HG03565 (cell line): ENCODE measurements at regions not wholly inside any gene's neighbourhood (a gene's known extent, or its start where the extent isn't known, plus 50 kb on each side); places are given as distances from the start of the nearest gene placed in this dataset.
"Not testable (repeated sequence)": the region's sequence is repeated elsewhere in the genome, so short reads cannot be mapped to it uniquely, and the experiment has no call there.

Experiments
- ATAC-seq: cut with Tn5 transposase; IDR thresholded peaks from one replicate; pipeline ENCODE4 v1.9.1; 2021; ENCODE audit warnings: mild to moderate bottlenecking, moderate library complexity; ENCODE audit not compliant: unreplicated experiment

DNA sequence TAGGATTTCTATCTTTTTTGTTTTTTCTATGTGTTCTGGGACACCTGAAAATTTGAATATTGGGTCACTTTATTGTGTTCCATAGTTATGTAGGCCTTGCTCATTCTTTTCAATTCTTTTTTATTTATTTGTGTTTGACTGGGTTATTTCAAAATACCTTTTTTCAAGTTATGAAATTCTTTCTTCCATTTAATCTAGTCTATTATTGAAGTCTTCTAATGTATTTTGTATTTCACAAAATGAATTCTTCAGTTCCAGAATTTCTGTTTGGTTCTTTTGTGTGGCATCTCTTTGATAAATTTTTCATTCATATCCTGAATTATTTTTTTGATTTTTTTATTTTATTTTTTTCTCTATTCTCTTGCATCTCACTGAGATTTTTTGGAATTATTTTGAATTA, 628.8 kb downstream of the NR2F1-AS1 start:
- no peak for ATAC-seq

GRCh38 chr5:92951746-92952145, 629.3 kb downstream of the NR2F1-AS1 start:
- no peak for ATAC-seq

GRCh38 chr5:92946546-92946945, 634.5 kb downstream of the NR2F1-AS1 start:
- ATAC-seq: no peak

- ATAC-seq: no peak
These were observed 635.4 kb downstream of the NR2F1-AS1 start for GRCh38 chr5:92945605-92946097.

DNA sequence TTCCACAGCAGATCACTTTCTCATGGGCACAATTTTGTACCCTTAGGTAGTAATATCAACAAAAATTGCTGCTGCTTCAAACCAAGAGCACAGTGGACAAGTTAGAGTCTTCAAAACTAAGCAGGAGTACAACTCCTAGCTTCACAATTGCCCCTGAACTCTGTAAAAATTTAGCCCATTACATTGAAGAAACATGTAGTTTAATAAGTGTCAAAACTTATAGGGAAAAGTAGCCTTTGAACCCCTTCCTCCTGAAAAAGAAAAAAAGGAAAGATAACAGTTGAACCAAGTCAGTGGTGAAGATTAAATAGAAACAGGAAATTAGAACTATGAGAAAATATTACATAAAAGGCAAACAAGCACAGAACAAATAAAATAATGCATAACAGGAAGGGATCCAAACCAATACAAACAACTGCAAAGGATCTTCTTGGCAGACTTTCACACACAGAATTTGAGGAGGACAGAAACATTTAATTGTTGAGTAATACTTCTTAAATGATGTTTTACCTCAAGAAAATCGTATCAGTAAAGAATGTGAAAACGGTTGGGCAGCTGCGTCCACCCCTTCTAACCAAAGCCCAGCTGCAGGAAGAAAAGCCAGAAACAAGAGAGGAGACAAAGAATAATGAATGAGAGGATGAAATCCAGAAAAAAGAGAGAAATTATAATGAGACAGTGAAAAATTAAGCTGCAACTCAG, 636.0 kb downstream of the NR2F1-AS1 start:
- no peak for ATAC-seq

GRCh38 chr5:92944337-92944736, 636.7 kb downstream of the NR2F1-AS1 start:
- ATAC-seq: no peak

DNA sequence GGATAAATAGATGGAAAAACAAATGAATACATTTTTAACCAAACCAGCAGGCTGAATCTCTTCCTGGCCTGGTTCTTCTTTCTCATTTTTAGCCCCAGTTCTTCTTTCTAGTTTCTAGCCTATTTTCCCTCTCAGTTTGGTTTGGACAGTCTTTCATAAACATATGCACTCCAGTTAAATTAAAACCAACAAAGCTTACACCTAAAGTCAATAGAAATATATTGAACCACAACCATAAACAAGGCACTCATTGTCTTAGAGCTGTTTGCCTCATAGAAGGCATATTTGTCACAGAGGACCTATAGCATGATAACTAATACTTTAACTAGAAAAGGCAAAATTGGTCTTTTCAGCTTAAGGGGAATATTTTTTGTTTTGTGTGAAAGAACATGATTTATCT, 638.3 kb downstream of the NR2F1-AS1 start:
- ATAC-seq: no peak

GRCh38 chr5:92941806-92942205, 639.2 kb downstream of the NR2F1-AS1 start:
- no peak for ATAC-seq

DNA sequence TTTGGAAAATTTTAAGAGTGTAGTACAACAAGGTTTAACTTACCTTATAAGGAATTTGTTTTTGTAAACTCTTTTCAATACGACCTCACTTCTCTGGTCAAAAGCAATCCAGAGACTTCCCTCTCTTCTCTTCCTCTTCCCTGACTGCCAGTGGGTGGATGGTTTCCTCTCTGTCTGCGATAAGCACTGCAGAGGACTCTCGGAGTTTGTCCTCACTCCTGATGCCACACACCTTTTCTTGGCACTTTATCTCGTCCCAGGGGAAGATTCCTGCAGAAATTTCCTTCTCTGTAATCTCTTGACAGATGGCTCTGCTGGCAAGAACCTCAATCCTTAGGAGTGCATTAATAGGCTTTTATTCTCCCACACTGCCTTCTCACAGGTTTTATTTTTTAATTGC, 641.6 kb downstream of the NR2F1-AS1 start:
- ATAC-seq: no peak

DNA sequence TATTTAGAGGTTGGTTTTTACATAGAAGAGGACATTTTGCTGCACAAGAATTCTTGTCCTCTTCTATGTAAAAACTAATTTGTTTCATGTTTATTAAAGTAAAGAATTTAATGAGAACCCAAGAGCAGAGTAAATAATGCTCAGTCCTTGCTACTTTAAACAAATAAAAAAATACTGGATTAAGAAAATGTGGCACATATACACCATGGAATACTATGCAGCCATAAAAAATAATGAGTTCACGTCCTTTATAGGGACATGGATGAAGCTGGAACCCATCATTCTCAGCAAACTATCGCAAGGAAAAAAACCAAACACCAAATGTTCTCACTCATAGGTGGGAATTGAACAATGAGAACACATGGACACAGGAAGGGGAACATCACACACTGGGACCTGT, 643.6 kb downstream of the NR2F1-AS1 start:
- not testable (repeated sequence) for ATAC-seq

DNA sequence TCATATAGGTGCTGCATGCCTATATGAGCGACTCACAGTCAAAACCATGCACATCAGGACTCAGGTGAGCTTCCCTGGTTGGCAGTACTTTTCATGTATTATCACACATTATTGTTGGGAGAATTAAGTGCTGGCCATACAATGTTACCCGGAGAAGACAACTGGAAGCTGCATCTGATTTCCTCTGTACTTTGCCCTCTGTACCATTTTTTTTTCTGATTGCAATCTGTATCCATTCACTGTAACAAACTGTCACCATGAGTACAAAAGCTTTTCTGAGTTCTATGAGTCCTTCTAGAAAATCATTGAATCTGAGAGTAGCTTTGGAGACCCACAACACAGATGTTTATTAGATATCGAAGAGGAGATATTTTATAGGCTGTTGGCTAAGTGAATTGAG, 651.0 kb downstream of the NR2F1-AS1 start:
- ATAC-seq: no peak

DNA sequence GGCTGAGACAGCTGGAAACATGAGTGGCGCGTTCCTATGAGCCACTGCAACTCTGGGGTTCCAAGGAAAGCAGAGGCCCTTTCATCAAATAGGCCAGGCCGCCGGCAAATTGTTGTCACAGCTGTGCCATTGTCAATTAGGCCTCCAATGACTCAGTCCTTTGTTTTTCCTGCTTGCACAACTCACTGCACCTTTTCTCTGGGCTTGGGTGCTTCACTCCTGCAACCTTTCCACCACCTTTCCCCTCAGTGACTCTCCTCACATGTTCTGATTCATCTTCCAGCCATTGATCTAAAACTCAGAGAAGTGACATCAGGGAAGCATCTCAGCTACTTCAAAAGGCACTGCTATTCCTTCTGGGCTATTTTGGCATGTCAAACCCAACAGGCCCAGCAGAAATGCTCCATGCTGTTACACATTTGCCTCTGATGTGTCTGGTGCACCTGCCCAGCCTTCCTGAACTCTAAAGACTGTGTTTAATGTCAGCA, 653.7 kb downstream of the NR2F1-AS1 start:
- no peak for ATAC-seq

GRCh38 chr5:92923885-92924284, 657.1 kb downstream of the NR2F1-AS1 start:
- no peak for ATAC-seq

GRCh38 chr5:92922231-92922967, 658.6 kb downstream of the NR2F1-AS1 start:
- no peak for ATAC-seq

DNA sequence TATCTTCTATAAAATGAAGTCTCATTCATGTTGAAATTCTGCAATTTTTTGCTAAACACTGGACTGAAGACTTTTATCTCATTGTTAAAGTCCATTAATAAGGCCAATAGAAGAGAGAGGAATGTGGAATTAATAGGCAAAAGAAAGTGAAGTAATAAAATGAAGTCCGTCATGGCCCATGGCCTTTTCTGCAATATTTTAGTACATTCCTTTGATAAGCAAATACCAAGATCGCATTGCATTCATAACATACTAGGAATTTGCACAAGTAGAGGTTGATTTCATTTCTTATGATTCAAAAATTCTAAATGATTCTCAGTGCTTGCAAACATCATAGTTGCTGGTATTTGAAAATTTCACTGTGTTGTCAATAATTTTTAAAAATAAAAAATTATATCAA, 664.0 kb downstream of the NR2F1-AS1 start:
- ATAC-seq: no peak

- ATAC-seq: no peak
These were observed 665.0 kb downstream of the NR2F1-AS1 start for GRCh38 chr5:92916036-92916435.

DNA sequence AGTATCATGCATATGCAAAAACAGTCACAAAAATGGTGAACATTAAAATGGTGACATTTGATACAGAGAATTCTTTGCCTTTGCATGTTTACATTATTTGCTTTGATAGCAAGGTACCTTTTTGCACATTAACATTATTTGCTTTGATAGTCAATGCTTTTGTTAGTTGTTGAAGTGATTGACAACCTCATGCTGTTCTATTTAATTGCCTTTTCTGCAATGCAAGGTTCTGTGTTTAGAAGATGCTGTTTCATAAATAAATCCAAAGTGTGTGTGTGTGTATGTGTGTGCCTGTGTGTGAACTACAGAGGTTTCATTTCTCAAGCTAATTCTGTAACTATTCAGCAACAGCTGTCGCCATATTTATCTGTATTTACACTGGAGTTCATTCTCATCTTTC, 668.7 kb downstream of the NR2F1-AS1 start:
- no peak for ATAC-seq

- ATAC-seq: no peak
These were observed 669.2 kb downstream of the NR2F1-AS1 start for GRCh38 chr5:92911851-92912250.

- ATAC-seq: no peak
These were observed 669.7 kb downstream of the NR2F1-AS1 start for GRCh38 chr5:92911293-92911692.

- ATAC-seq: no peak
These were observed 671.4 kb downstream of the NR2F1-AS1 start for GRCh38 chr5:92909602-92909962.

- ATAC-seq: no peak
These were observed 671.9 kb downstream of the NR2F1-AS1 start for GRCh38 chr5:92908952-92909601.
